GM18519 (cell line): ENCODE measurements at regions not wholly inside any gene's neighbourhood (a gene's known extent, or its start where the extent isn't known, plus 50 kb on each side); places are given as distances from the start of the nearest gene placed in this dataset.
A peak's percentile ranks its signal among the peaks of the same experiment; 100 is the strongest.

Source experiments
- ATAC-seq: cut with Tn5 transposase; IDR thresholded peaks from one replicate; pipeline ENCODE4 v1.9.1; 2021; ENCODE audit warnings: mild to moderate bottlenecking, moderate library complexity; ENCODE audit not compliant: unreplicated experiment, low FRiP score

GRCh38 chr12:98410356-98410755 lies 105.0 kb upstream of the TMPO start:
- ATAC-seq = no peak

GRCh38 chr12:98416845-98417244 lies 98.5 kb upstream of the TMPO start:
- no peak for ATAC-seq

DNA sequence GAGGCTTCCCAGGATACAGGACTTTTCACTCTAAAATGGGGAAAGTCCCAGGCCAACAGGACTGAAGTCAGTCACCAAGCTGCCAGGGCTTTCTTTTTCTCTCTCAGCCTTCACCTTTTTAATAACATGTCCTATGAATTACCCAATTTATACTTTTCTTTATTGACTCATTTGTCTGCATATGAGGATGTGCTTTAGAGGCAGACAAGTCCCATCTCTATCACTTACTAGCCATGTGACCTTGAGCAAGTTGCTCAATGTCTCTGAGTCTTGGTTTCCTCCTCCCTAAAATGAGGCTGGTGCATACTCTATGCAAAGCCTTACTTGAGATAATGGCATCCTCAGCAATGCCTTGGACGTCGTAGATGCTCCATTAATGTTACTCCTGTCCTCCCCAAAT lies 98.1 kb upstream of the TMPO start:
- ATAC-seq = no peak

- ATAC-seq = peak; percentile 44
Observed at GRCh38 chr12:98418357-98419075, 96.9 kb upstream of the TMPO start.

GRCh38 chr12:98419081-98419794 lies 96.2 kb upstream of the TMPO start:
- no peak for ATAC-seq

DNA sequence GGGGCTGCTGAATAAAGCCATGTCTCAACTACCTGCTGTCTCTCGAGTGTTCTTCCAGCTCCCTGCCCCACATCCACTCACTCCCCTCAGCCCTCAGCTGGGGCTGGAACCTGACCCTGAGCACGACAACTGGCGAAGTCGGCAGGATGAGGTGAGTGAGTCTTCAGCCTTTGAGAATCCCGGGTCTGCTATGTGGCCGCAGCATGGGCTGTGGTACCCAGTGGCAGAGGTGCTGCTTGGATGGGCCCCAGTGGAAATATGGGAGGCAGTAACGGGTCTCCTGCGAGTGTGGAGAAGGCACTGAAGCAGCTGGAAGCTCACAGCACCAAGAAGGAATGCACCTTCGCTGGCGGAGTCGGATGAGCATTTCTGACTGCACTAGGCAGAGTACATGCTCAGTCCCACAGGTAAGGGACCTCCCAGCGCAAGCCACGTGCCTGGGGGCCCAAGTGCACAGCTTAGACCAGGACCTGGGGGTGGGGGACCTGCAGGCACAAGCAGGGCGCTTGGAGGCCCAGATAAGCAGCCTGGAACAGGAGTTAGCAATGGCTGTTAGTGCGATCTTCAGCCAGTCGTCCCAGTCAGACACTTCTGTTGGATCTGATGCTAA lies 95.5 kb upstream of the TMPO start:
- ATAC-seq = no peak

DNA sequence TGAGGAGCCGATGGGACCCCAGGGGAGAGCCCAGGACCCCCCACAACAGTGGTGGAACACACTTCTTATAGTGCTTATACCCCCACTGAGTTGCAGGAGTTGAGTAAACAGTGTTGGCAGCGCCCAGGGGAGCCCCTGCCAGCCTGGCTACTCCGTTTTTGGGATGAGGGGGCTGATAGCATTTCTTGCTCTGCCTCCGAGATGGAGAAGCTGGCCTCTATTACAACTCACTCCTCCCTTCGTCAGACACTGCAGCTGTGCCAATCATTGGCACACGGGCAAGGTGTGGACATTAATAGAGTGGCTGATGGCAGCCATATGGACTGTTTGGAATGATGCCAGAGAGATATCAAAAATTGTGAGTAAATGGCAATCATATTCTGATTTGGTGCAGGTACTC lies 94.9 kb upstream of the TMPO start:
- ATAC-seq = no peak

DNA sequence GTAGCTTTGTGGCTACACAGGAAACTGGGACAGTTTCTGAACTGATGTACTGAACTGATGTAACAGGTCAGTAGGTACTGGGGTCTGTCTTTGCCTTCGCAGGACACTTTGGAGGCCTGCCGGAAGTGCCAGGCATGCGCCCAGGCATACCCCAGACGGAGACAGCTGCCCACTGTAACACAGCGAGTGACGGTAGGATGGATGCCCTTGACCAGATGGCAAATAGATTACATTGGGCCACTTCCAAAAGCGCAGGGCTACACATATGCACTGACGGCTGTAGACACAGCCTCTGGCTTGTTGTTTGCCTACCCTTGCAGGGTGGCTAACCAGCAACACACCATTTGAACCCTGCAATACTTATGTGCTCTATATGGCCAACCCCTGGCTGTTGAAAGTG lies 94.1 kb upstream of the TMPO start:
- ATAC-seq = no peak

GRCh38 chr12:98422359-98422758 lies 93.0 kb upstream of the TMPO start:
- ATAC-seq = no peak

GRCh38 chr12:98422812-98423211 lies 92.6 kb upstream of the TMPO start:
- ATAC-seq = no peak

- ATAC-seq = no peak
Observed at GRCh38 chr12:98423963-98424362, 91.4 kb upstream of the TMPO start.

GRCh38 chr12:98424726-98425401 lies 90.5 kb upstream of the TMPO start:
- peak; percentile 85 for ATAC-seq

DNA sequence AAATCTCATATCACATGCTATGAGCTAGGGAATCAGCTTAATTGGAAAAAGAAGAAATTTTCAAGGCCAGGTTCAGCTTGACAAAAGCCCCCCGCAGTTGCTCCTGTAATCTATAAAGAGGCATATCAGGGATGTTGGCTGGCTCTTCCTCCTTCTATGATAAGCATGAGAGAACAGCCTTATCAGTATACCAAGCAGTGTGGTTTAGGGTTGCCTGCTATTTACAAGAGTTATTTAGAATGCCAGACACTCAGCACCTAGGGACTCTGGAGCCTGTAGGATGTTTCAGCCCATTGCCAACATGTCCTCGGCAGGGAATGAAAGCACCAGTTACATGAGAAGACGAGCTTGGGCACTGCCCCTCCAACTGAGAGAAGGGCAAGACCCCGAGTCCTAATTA lies 89.5 kb upstream of the TMPO start:
- ATAC-seq = no peak

DNA sequence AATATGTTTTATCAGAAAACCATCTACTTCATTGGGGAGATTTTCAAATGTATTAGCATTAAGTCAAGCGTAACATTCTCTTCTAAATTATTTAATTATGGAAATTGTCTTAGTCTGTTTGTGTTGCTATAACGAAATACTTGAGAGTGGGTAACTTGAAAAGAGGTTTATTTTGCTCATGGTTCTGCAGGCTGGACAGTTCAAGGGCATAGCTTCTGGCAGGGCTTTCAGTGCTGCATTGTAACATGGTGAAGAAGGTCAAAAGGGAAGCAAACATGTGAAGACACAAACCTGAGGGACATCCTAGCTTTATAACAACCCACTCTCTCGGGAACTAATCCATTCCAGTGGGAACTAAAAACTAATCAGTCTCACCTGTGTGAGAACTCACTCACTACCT lies 84.3 kb upstream of the TMPO start:
- ATAC-seq = no peak

DNA sequence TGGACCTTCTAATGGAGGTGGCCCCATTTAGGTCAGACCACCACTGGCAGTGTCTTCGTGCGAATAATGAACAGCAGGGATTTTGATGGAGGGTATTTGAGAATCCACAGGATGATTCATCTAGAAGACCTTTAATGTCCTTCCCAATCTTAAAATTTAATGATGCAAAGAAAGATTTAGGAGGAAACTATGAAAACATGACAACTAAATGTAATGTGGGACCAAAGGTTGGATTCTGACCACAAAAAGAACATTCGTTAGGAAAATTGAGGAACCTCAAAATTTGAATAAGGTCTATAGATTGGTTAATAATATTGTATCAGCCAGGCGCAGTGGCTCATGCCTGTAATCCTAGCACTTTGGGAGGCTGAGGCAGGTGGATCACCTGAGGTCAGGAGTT lies 78.2 kb upstream of the TMPO start:
- no peak for ATAC-seq

DNA sequence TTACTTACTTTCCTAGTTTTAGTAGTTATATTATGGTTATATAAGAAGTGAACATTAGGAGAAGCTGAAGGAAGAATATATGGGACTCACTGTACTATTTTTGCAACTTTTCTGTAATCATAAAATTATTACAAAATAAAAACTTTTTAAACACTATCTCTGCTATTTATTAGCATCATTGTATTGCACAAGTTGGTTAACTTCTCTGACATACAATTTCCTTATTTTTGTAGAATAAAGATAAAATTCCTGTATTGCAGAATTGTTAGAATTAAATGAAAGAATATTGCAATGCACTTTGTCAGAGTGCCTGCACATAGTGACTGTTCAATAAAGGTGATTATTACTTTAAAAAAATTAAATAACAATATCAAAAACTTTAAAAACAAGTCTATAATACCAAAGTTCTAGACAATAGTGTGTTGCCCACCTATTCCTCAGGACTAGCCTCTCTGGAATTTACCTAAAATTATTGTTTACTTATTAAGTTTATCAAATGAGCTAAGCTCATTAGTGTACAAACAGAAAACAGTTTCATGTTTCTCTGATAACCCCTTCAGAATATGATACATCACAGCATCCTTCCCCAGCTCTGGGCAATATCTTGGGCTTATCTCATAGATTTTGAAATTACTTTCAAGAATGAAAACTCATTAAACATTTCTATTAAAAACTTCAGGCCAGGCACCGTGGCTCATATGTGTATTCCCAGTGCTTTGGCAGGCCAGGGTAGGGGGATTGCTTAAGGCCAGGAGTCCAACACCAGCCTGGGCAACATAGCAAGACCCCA lies 77.4 kb upstream of the TMPO start:
- ATAC-seq = no peak

DNA sequence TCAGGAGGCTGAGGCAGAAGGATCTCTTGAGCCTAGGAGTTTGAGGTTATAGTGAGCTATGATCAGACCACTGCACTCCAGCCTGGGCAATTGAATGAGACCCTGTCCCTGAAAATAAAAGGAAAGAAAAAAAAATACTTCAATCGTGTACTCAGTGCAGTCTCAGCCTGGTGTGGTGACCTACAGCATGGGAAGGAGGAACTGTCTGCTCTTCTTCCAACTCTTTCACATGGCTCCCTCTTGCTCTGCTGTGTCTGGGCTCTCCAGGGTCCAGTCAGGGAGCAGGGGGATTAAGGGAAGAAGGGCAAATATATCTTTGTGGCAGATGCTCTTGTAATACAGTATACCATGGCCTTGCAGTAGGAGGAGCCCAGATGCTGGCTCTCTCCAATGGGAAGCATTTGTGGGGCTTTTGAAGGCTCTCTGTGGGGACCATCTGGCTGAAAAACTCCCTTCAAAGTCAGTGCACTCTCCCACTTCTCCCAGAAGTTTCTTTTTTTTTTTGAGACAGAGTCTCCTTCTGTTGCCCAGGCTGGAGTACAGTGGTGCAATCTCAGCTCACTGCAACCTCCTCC lies 76.6 kb upstream of the TMPO start:
- no peak for ATAC-seq

GRCh38 chr12:98439471-98439951 lies 75.9 kb upstream of the TMPO start:
- ATAC-seq = no peak

- no peak for ATAC-seq
Observed at GRCh38 chr12:98439981-98440581, 75.3 kb upstream of the TMPO start.

GRCh38 chr12:98446060-98446459 lies 69.3 kb upstream of the TMPO start:
- no peak for ATAC-seq
